GM18907 (cell line): ENCODE measurements at regions not wholly inside any gene's neighbourhood (a gene's known extent, or its start where the extent isn't known, plus 50 kb on each side); places are given as distances from the start of the nearest gene placed in this dataset.

ENCODE experiments used
- ATAC-seq: cut with Tn5 transposase; IDR thresholded peaks from one replicate; pipeline ENCODE4 v1.9.1; 2021; ENCODE audit warnings: mild to moderate bottlenecking, moderate library complexity; ENCODE audit not compliant: unreplicated experiment

DNA sequence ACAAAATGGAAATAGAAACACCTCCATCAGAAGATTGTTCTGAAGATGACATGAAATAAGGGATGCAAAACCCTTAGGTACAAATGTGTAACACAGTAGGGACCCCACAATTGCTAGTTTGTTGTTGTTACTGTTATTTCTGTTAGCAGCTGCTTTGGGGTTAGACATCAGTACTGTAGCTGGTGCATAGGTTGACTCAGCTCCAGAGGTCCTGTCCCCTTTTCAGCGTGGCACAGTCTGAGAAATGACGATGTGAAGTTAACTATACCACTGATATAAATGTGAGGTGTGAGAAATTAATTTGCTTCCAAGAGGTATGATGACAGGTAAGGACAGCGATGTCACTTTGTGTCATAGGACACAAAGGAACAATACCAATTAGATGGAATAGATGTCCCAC lies 384.6 kb upstream of the KLF4 start:
- no peak for ATAC-seq

DNA sequence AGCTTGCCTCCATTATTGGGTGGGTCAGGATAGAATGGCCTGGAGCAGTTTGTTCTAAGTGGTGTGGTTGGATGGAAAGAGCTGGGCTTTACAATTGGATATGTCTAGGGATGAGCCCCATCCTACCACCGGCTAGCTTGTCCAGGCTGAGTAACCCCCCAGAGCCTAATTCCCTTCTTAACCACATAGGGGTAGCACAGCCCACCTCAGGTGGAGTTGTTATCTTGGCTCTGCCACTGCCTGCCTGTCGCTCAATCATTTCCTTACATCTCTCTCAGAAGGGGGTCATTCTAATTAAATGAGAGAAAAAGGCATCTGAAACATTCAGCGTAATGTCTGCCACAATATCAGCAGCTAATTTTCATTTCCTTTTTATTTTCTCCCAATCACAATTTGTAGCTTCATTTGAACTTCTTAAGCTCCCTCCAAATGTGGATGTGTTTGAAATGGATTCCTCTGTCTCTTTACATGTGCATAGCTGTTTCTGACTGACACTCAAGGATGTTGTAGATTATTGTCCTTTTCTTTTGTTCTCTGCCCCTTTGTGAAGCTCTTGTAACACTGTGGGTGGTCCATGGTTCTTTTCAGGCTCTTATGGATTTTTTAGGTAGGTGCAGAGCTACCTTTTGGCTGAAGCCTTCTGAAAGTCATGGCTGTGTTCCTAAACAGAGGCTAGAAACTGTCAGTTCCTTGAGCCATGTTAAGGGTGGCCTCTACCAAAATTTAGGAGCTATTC lies 383.1 kb upstream of the KLF4 start:
- ATAC-seq = no peak

GRCh38 chr9:107870927-107871680 lies 381.5 kb upstream of the KLF4 start:
- ATAC-seq = no peak

GRCh38 chr9:107870221-107870620 lies 380.7 kb upstream of the KLF4 start:
- no peak for ATAC-seq

DNA sequence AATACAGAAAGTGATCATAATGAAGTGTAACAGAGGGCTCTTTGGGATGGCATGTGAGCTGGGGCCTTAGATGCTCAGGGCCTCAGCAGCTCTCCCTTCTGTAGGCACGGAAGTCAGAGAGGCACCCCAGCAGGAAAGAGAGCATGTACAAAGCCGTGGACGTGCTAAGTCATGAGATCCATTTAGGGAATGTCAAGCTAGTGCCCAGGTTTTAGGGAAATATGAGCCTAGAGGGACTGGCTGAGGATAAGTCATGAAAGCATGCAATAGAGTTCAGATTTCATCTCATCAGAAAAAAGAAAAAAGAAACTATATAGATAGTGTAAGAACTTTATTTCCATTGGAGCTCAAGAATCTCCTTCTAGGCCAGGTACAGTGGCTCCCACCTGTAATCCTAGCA lies 379.5 kb upstream of the KLF4 start:
- ATAC-seq = no peak

DNA sequence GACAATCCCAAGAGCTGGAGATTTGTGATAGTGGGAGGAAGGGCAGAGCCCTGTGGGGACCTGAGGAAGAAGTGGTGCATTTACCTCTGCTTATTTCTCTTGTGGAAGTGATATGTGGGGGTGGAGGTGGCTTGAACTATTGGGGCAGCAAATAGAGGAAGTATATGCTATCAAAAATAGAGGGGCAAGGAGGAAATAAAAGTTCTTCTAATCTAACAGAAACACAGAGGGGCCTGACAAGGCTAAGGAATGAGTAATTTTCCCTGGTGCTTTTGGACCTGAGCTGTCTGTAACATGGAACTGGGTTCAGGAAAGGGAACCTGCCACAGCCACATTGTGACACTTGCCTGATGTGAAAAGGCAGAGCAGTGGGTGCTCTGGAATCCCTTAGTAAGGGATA lies 378.6 kb upstream of the KLF4 start:
- no peak for ATAC-seq

- no peak for ATAC-seq
Measured at GRCh38 chr9:107867738-107868137, 378.2 kb upstream of the KLF4 start.

- no peak for ATAC-seq
Measured at GRCh38 chr9:107866711-107867311, 377.2 kb upstream of the KLF4 start.

GRCh38 chr9:107863396-107863795 lies 373.8 kb upstream of the KLF4 start:
- ATAC-seq = no peak

DNA sequence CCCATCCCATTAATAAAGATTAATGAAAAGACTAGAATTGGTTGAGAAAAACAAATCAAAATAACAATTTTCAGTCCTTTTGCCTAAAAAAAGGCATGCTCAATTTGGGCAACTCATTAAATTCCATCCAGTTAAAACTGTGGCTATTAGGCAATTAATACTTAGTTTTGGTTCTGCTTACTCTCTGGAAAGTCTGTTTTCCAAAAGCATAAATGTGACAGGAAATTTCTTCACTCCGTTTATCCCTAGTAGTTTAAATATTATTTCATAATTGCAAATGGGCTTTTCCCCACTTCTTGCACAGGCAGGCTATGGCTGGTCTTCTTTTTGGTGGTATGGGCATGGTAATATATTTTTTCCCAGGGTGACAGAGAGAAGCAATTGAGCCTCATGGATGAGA lies 373.3 kb upstream of the KLF4 start:
- no peak for ATAC-seq

DNA sequence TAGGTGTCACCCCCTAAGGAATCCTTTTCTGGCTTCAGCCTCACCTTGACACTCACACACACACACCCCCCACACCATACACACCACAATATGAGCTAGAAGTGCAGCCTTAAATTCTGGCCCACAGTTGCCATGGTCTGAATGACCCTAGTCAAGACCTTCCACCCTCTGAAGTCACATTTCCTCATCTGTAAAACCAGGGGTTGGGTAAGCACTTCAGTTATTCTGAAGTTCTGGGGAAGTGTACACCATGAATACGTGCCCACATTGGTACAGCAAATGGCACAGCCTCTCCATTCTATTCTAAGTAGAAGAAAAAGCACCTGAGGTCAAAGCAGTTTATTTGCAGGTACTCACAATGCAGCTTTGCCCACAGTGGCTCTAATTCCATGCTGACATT lies 372.8 kb upstream of the KLF4 start:
- no peak for ATAC-seq

- no peak for ATAC-seq
Measured at GRCh38 chr9:107861075-107861474, 371.5 kb upstream of the KLF4 start.

DNA sequence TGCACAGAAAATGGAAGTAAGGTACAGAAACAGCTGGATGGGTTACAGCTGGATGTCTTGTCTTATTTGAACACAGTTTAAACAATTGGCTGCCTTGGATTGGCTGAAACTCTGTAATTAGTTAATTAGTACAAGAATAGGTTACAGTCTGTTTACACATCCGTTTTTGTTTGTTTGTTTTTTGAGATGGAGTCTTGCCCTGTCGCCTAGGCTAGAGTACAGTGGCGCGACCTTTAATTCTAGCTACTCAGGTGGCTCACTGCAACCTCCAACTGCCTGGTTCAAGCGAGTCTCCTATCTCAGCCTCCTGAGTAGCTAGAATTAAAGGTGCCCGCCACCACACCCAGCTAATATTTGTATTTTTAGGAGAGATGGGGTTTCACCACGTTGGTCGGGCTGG lies 368.7 kb upstream of the KLF4 start:
- no peak for ATAC-seq

DNA sequence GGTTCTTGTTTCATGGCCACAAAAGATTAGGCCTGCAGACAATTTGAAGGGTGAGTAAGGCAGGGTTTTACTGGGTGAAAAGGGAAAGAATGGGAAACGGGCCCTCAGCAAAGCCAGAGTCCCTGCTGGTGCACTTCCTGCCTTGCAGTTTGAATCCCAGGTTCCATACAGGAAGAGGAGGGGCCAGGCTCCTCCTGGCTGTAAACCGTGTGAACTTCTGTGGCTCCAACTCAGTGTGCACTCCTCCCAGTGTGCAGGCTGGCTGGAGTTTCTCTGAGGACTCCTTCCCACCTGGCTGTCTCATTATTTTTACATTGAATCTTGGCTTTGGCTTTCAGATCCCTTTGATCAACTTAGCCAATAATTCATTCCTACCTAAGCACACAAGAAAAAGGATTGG lies 367.1 kb upstream of the KLF4 start:
- ATAC-seq = no peak

GRCh38 chr9:107855164-107855563 lies 365.6 kb upstream of the KLF4 start:
- ATAC-seq = no peak

GRCh38 chr9:107853461-107853860 lies 363.9 kb upstream of the KLF4 start:
- ATAC-seq = no peak

- ATAC-seq = no peak
Measured at GRCh38 chr9:107852891-107853290, 363.3 kb upstream of the KLF4 start.

GRCh38 chr9:107850653-107851052 lies 361.1 kb upstream of the KLF4 start:
- ATAC-seq = no peak

GRCh38 chr9:107847978-107848964 lies 358.7 kb upstream of the KLF4 start:
- no peak for ATAC-seq

- ATAC-seq = no peak
Measured at GRCh38 chr9:107842530-107842929, 353.0 kb upstream of the KLF4 start.

DNA sequence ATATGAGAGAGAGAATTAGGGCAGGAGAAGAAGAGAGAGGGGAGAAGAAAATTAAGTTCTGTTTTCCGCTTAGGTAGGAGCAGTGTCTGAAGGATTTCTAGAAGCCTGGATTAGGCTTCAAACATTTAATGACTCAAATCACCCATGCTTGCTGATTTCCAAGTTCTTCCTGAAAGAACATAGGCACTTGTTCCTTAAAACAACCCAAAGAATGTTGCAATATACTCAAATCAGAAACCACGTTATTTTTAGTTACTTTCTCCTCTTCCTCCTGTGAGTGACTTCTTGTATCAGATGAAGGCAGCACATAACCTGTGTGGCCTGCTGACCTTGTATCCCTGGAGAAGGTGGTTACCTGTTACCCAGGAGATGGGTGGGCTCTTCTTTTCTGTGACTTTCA lies 351.5 kb upstream of the KLF4 start:
- ATAC-seq = no peak
